ENCODE measurements at regions not wholly inside any gene's neighbourhood (a gene's known extent, or its start where the extent isn't known, plus 50 kb on each side); places are given as distances from the start of the nearest gene placed in this dataset.

DNA sequence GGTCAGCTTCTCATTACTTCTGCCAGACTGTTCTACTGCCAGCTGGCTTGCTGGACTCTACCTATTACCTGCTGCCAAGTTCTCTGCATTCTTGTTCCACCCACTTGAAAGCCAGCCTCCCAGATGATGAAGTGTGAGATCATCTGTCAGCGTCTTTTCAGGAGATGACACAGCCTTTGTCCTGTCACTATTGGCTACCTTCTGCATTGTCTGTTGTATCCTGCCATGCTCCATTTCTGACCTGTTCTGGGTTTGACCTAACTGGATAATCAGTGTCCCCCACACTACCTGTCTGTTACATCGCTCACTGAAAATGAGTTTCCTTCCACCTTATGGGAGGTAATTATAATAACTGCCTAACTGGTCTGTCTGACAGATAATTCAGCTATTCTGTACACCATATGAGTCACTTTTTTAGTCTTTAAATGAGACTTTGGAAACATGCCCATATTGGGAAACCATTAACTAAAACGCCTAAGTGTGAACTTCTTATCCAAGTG lies 520.6 kb downstream of the METTL4 start:
- no peaks in the 10 kb centered on the region for H3K27me3 Mint-ChIP-seq (ENCODE audit: low read depth)
- H3K4me3 Mint-ChIP-seq: no peak overlapping the region
- H3K4me1 Mint-ChIP-seq: peaks cover 3% of the 10 kb centered on the region
- H3K9me3 Mint-ChIP-seq: peaks cover 3% of the 10 kb centered on the region
- no peak for DNase-seq (ENCODE audit: low spot score in 2 of 2, unreplicated experiment in 2 of 2)
- TF ChIP-seq, protein P1, sequence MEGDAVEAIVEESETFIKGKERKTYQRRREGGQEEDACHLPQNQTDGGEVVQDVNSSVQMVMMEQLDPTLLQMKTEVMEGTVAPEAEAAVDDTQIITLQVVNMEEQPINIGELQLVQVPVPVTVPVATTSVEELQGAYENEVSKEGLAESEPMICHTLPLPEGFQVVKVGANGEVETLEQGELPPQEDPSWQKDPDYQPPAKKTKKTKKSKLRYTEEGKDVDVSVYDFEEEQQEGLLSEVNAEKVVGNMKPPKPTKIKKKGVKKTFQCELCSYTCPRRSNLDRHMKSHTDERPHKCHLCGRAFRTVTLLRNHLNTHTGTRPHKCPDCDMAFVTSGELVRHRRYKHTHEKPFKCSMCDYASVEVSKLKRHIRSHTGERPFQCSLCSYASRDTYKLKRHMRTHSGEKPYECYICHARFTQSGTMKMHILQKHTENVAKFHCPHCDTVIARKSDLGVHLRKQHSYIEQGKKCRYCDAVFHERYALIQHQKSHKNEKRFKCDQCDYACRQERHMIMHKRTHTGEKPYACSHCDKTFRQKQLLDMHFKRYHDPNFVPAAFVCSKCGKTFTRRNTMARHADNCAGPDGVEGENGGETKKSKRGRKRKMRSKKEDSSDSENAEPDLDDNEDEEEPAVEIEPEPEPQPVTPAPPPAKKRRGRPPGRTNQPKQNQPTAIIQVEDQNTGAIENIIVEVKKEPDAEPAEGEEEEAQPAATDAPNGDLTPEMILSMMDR (IDR thresholded peaks at IDR 0.05; ENCODE audit: unreplicated experiment): no peak
- H3K27ac Mint-ChIP-seq: no peak overlapping the region
- H3K36me3 Mint-ChIP-seq: no peaks in the 10 kb centered on the region

DNA sequence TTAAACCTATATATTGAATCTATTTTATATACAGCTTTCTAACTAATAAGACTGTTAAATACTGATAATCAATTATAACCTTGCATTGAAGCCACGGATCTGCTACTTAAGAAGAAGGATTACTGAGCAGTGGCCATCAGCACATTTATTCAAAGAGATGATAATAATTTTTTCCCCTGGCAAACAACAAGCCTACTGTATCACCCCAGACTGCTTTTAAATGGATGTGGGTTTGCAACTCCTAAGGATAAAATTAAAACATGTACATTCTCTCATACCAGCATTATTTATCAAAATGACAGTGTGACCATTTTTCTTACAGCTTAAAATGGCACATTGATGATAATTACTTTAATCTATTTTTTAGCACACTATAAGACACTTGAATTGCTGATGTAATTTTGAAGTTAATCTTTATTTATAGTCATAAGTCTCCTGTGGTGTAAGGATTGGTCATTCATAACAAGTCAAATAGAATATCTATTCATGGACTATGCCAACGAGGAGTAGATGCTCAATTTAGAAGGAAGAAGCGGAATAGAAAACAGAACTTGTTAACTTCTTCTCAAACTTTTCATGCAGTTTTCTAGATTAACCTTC lies 517.7 kb downstream of the METTL4 start:
- no peaks in the 10 kb centered on the region for H3K27me3 Mint-ChIP-seq (ENCODE audit: low read depth)
- DNase-seq (ENCODE audit: low spot score in 2 of 2, unreplicated experiment in 2 of 2): no peak
- peaks cover 8% of the 10 kb centered on the region for H3K4me1 Mint-ChIP-seq
- H3K27ac Mint-ChIP-seq: no peak overlapping the region
- H3K9me3 Mint-ChIP-seq: no peaks in the 10 kb centered on the region
- H3K4me3 Mint-ChIP-seq: no peak overlapping the region
- TF ChIP-seq, protein P1 (IDR thresholded peaks at IDR 0.05; ENCODE audit: unreplicated experiment): no peak
- H3K36me3 Mint-ChIP-seq: no peaks in the 10 kb centered on the region

DNA sequence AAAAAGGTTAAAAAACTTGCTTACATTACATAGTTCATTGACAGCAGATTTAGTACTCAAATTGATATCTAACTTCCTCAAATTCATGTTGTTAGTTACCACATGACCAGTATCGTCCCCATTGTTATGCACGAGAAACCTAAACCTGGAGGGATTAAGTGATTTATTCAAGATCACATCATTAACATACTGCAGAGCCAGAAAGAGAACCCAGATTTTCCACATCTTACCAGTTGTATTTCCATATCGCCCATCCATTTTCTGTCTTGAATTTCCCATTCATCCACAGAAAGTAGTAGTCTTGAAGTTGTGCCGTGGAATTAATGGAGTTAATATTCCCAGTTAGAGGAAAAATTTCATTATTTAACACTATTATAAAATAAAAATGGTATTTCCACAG lies 512.0 kb downstream of the METTL4 start:
- no peaks in the 10 kb centered on the region for H3K36me3 Mint-ChIP-seq

DNA sequence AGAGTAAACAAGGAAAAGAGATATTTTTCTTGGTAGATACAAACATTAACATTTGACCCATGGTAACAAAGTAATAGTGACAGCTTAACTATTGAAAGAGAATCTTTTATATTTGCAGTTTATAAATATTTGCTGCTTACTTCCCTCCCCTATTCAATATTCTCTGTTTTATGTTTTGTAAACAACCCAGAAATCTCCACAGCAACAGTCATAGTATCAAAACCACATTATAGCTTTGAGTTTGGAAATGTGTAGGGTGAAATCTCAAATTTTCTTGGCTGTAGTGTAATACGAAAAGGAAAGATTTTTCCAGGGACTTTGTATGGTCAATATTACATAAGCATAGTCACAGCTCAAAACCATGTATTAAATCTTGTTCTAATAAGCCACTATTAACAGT lies 511.2 kb downstream of the METTL4 start:
- peaks cover 7% of the 10 kb centered on the region for H3K4me1 Mint-ChIP-seq
- DNase-seq (ENCODE audit: low spot score in 2 of 2, unreplicated experiment in 2 of 2): no peak
- no peaks in the 10 kb centered on the region for H3K27me3 Mint-ChIP-seq (ENCODE audit: low read depth)
- no peaks in the 10 kb centered on the region for H3K36me3 Mint-ChIP-seq
- H3K9me3 Mint-ChIP-seq: peaks cover 26% of the 10 kb centered on the region
- TF ChIP-seq, protein P1 (IDR thresholded peaks at IDR 0.05; ENCODE audit: unreplicated experiment): no peak
- H3K4me3 Mint-ChIP-seq: no peak overlapping the region
- H3K27ac Mint-ChIP-seq: no peak overlapping the region

More for the DNA sequence above, 512.0 kb downstream of the METTL4 start:
- Mint-ChIP-seq H3K9me3 (peaks cover 19% of the 10 kb centered on the region), H3K27me3 (ENCODE audit: low read depth) (no peaks in the 10 kb centered on the region), H3K4me3 (no peak overlapping the region), H3K27ac (no peak overlapping the region), H3K4me1 (peaks cover 7% of the 10 kb centered on the region)
- TF ChIP-seq, protein P1 (IDR thresholded peaks at IDR 0.05; ENCODE audit: unreplicated experiment): no peak
- DNase-seq (ENCODE audit: low spot score in 2 of 2, unreplicated experiment in 2 of 2): no peak

DNA sequence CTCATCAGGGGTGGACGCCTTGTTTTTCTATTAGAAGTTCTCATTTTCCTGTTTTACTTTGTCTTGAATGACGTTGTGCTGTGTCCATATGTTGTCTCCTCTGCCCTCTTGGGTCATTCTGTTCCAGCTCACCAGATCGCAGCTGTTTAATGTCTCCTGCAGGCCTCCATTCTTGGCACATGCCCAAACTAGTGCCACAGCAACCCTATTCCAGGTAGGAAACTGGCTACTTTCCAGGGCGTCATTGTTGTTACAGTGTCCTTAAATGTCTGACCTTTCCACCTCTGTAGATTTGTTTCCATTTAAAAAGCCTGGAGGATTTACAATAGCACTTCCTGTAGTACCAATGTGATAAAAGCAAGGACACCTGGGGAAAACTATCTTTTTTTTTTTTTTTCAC lies 500.7 kb downstream of the METTL4 start:
- Mint-ChIP-seq H3K27me3 (ENCODE audit: low read depth) (no peaks in the 10 kb centered on the region), H3K27ac (no peak overlapping the region), H3K4me3 (no peak overlapping the region), H3K4me1 (no peaks in the 10 kb centered on the region), H3K36me3 (no peaks in the 10 kb centered on the region), H3K9me3 (no peaks in the 10 kb centered on the region)
- no peak for DNase-seq (ENCODE audit: low spot score in 2 of 2, unreplicated experiment in 2 of 2)
- TF ChIP-seq, protein P1 (IDR thresholded peaks at IDR 0.05; ENCODE audit: unreplicated experiment): no peak

Measured in mesothelial cell of epicardium (in vitro differentiated cells).